H1 (cell line): ENCODE measurements at regions not wholly inside any gene's neighbourhood (a gene's known extent, or its start where the extent isn't known, plus 50 kb on each side); places are given as distances from the start of the nearest gene placed in this dataset.

Experiments used
- CHD7 ChIP-seq: fragments of 300-600 bp; sonication (generic); IDR thresholded peaks from 2 replicates; pipeline ENCODE4 v1.7.1; 2012; ENCODE audit warnings: low read length, moderate library complexity, mild to moderate bottlenecking, inconsistent platforms; ENCODE audit not compliant: insufficient replicate concordance
- CREB1 ChIP-seq: IDR thresholded peaks from 2 replicates; pipeline ENCODE4 v1.6.1; 2012; ENCODE audit warnings: inconsistent platforms
- EGR1 ChIP-seq: IDR thresholded peaks from 2 replicates; pipeline ENCODE4 v1.6.1; 2011; ENCODE audit warnings: low read depth, low read length, borderline replicate concordance
- FOSL1 ChIP-seq: IDR thresholded peaks from 2 replicates; pipeline ENCODE4 v1.6.1; 2011; ENCODE audit warnings: mild to moderate bottlenecking, low read depth, low read length, moderate library complexity; ENCODE audit not compliant: insufficient read depth
- JUN ChIP-seq: IDR thresholded peaks from 2 replicates; pipeline ENCODE4 v1.6.1; 2011; ENCODE audit warnings: low read depth, mild to moderate bottlenecking, improper control_type of control experiment, low read length
- KDM4A ChIP-seq: IDR thresholded peaks from one replicate; pipeline ENCODE4 v1.7.1; 2012; ENCODE audit warnings: low read depth, mild to moderate bottlenecking, moderate library complexity, low read length, inconsistent platforms; ENCODE audit not compliant: severe bottlenecking
- NANOG ChIP-seq: IDR thresholded peaks from 2 replicates; pipeline ENCODE4 v1.6.1; 2011; ENCODE audit warnings: low read length, low read depth, mild to moderate bottlenecking, inconsistent platforms; ENCODE audit not compliant: insufficient read depth, poor library complexity, severe bottlenecking
- PHF8 ChIP-seq: fragments of 200-600 bp; sonication (generic); conservative IDR thresholded peaks from 2 replicates; pipeline ENCODE4 v1.7.1; 2012; ENCODE audit warnings: low read depth, mild to moderate bottlenecking, inconsistent platforms, low read length, moderate library complexity
- SIN3A ChIP-seq, 2 experiments: IDR thresholded peaks in 1 of 2; conservative IDR thresholded peaks in 1 of 2; 2 replicates each; pipeline ENCODE4 v1.6.1; 2011 to 2012; ENCODE audit warnings: low read length in 2 of 2, improper control_type of control experiment in 1 of 2, low read depth in 1 of 2, mild to moderate bottlenecking in 1 of 2
- SIRT6 ChIP-seq: IDR thresholded peaks from one replicate; pipeline ENCODE4 v1.7.1; 2012; ENCODE audit warnings: low read length, inconsistent platforms

- TF ChIP-seq CHD7 (no peak), NANOG (no peak), SIRT6 (no peak), CREB1 (no peak), KDM4A (no peak), PHF8 (no peak), JUN (no peak), FOSL1 (no peak), EGR1 (no peak), SIN3A (conservative IDR thresholded peaks at IDR 0.05 in 1 of 2, IDR thresholded peaks at IDR 0.05 in 1 of 2; ENCODE audit: low read depth in 1 of 2, low read length in 2 of 2) (no peak)
These were observed 797.5 kb upstream of the NRXN1 start (continued) for GRCh38 chr2:51829477-51829876.
